ENCODE measurements at regions not wholly inside any gene's neighbourhood (a gene's known extent, or its start where the extent isn't known, plus 50 kb on each side); places are given as distances from the start of the nearest gene placed in this dataset.

DNA sequence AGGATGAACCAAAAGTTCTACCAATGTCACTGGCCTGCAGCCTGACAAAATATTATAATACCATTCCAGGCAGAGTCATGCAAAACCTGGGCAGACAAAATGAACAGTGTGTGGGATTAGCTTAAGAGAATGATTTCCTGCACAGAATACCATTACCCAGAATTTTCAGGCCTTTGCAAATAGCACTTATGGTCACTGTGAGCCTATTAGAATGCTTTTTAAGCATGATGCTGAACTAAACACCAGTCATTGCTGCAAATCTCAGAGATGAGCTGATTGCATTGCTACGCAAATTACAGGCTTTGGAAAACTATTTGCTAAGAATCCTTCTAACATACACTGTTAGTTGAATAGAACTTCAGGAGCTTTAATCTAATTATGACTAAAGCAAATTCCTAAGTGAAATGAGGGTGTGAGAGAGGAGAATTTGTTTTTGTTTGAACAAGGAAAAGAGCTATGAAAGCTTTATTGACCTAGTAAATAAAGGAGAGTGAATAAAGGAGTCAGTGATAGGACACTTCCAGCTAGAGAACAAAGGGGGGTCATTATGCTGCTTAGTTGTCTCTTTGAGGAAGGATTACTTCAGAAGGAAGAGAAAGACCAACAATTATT, 398.8 kb downstream of the HS3ST3B1 start (continued):
- TF ChIP-seq, protein P1, sequence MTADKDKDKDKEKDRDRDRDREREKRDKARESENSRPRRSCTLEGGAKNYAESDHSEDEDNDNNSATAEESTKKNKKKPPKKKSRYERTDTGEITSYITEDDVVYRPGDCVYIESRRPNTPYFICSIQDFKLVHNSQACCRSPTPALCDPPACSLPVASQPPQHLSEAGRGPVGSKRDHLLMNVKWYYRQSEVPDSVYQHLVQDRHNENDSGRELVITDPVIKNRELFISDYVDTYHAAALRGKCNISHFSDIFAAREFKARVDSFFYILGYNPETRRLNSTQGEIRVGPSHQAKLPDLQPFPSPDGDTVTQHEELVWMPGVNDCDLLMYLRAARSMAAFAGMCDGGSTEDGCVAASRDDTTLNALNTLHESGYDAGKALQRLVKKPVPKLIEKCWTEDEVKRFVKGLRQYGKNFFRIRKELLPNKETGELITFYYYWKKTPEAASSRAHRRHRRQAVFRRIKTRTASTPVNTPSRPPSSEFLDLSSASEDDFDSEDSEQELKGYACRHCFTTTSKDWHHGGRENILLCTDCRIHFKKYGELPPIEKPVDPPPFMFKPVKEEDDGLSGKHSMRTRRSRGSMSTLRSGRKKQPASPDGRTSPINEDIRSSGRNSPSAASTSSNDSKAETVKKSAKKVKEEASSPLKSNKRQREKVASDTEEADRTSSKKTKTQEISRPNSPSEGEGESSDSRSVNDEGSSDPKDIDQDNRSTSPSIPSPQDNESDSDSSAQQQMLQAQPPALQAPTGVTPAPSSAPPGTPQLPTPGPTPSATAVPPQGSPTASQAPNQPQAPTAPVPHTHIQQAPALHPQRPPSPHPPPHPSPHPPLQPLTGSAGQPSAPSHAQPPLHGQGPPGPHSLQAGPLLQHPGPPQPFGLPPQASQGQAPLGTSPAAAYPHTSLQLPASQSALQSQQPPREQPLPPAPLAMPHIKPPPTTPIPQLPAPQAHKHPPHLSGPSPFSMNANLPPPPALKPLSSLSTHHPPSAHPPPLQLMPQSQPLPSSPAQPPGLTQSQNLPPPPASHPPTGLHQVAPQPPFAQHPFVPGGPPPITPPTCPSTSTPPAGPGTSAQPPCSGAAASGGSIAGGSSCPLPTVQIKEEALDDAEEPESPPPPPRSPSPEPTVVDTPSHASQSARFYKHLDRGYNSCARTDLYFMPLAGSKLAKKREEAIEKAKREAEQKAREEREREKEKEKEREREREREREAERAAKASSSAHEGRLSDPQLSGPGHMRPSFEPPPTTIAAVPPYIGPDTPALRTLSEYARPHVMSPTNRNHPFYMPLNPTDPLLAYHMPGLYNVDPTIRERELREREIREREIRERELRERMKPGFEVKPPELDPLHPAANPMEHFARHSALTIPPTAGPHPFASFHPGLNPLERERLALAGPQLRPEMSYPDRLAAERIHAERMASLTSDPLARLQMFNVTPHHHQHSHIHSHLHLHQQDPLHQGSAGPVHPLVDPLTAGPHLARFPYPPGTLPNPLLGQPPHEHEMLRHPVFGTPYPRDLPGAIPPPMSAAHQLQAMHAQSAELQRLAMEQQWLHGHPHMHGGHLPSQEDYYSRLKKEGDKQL (CRISPR knock-in tag; IDR thresholded peaks at IDR 0.05; ENCODE audit: low read depth), result peak; percentile 40; the same call in 1 of the 2 replicates
- TF ChIP-seq, protein P2, sequence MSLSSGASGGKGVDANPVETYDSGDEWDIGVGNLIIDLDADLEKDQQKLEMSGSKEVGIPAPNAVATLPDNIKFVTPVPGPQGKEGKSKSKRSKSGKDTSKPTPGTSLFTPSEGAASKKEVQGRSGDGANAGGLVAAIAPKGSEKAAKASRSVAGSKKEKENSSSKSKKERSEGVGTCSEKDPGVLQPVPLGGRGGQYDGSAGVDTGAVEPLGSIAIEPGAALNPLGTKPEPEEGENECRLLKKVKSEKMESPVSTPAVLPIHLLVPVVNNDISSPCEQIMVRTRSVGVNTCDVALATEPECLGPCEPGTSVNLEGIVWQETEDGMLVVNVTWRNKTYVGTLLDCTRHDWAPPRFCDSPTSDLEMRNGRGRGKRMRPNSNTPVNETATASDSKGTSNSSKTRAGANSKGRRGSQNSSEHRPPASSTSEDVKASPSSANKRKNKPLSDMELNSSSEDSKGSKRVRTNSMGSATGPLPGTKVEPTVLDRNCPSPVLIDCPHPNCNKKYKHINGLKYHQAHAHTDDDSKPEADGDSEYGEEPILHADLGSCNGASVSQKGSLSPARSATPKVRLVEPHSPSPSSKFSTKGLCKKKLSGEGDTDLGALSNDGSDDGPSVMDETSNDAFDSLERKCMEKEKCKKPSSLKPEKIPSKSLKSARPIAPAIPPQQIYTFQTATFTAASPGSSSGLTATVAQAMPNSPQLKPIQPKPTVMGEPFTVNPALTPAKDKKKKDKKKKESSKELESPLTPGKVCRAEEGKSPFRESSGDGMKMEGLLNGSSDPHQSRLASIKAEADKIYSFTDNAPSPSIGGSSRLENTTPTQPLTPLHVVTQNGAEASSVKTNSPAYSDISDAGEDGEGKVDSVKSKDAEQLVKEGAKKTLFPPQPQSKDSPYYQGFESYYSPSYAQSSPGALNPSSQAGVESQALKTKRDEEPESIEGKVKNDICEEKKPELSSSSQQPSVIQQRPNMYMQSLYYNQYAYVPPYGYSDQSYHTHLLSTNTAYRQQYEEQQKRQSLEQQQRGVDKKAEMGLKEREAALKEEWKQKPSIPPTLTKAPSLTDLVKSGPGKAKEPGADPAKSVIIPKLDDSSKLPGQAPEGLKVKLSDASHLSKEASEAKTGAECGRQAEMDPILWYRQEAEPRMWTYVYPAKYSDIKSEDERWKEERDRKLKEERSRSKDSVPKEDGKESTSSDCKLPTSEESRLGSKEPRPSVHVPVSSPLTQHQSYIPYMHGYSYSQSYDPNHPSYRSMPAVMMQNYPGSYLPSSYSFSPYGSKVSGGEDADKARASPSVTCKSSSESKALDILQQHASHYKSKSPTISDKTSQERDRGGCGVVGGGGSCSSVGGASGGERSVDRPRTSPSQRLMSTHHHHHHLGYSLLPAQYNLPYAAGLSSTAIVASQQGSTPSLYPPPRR (CRISPR knock-in tag; IDR thresholded peaks at IDR 0.05; ENCODE audit: borderline replicate concordance), result peak; percentile 43; the same call in 1 of the 2 replicates
- no peak for TF ChIP-seq SKI (IDR thresholded peaks at IDR 0.05; ENCODE audit: partially characterized antibody)
- TF ChIP-seq, protein P3, sequence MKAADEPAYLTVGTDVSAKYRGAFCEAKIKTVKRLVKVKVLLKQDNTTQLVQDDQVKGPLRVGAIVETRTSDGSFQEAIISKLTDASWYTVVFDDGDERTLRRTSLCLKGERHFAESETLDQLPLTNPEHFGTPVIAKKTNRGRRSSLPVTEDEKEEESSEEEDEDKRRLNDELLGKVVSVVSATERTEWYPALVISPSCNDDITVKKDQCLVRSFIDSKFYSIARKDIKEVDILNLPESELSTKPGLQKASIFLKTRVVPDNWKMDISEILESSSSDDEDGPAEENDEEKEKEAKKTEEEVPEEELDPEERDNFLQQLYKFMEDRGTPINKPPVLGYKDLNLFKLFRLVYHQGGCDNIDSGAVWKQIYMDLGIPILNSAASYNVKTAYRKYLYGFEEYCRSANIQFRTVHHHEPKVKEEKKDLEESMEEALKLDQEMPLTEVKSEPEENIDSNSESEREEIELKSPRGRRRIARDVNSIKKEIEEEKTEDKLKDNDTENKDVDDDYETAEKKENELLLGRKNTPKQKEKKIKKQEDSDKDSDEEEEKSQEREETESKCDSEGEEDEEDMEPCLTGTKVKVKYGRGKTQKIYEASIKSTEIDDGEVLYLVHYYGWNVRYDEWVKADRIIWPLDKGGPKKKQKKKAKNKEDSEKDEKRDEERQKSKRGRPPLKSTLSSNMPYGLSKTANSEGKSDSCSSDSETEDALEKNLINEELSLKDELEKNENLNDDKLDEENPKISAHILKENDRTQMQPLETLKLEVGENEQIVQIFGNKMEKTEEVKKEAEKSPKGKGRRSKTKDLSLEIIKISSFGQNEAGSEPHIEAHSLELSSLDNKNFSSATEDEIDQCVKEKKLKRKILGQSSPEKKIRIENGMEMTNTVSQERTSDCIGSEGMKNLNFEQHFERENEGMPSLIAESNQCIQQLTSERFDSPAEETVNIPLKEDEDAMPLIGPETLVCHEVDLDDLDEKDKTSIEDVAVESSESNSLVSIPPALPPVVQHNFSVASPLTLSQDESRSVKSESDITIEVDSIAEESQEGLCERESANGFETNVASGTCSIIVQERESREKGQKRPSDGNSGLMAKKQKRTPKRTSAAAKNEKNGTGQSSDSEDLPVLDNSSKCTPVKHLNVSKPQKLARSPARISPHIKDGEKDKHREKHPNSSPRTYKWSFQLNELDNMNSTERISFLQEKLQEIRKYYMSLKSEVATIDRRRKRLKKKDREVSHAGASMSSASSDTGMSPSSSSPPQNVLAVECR (CRISPR knock-in tag; IDR thresholded peaks at IDR 0.05; ENCODE audit: borderline replicate concordance), result no peak
- no peak for TF ChIP-seq ZNF777 (CRISPR knock-in tag; IDR thresholded peaks at IDR 0.05)
- no peak for TF ChIP-seq PAWR (CRISPR knock-in tag; IDR thresholded peaks at IDR 0.05; ENCODE audit: borderline replicate concordance)
- TF ChIP-seq, protein P4, sequence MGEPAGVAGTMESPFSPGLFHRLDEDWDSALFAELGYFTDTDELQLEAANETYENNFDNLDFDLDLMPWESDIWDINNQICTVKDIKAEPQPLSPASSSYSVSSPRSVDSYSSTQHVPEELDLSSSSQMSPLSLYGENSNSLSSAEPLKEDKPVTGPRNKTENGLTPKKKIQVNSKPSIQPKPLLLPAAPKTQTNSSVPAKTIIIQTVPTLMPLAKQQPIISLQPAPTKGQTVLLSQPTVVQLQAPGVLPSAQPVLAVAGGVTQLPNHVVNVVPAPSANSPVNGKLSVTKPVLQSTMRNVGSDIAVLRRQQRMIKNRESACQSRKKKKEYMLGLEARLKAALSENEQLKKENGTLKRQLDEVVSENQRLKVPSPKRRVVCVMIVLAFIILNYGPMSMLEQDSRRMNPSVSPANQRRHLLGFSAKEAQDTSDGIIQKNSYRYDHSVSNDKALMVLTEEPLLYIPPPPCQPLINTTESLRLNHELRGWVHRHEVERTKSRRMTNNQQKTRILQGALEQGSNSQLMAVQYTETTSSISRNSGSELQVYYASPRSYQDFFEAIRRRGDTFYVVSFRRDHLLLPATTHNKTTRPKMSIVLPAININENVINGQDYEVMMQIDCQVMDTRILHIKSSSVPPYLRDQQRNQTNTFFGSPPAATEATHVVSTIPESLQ (CRISPR knock-in tag; conservative IDR thresholded peaks at IDR 0.05), result no peak
- TF ChIP-seq NRL (CRISPR knock-in tag; IDR thresholded peaks at IDR 0.05; ENCODE audit: borderline replicate concordance), result no peak
- TF ChIP-seq BCL6 (CRISPR knock-in tag; IDR thresholded peaks at IDR 0.05), result peak; percentile 49; the same call in 1 of the 2 replicates
- peak; percentile 22; the same call in 1 of the 2 replicates for TF ChIP-seq NKX3-1 (CRISPR knock-in tag; IDR thresholded peaks at IDR 0.05)
- 0 out of 2 replicates have a peak, but pooled peaks have one; percentile 19 for TF ChIP-seq CEBPG (CRISPR knock-in tag; IDR thresholded peaks at IDR 0.05)
- no peak for TF ChIP-seq ZFP90 (CRISPR knock-in tag; IDR thresholded peaks at IDR 0.05; ENCODE audit: borderline replicate concordance)

All from HepG2 (cell line).